Activated CD8-positive, alpha-beta T cell treated with anti-CD3 and anti-CD28 coated beads for 36 hours (primary cell): ENCODE measurements at regions not wholly inside any gene's neighbourhood (a gene's known extent, or its start where the extent isn't known, plus 50 kb on each side); places are given as distances from the start of the nearest gene placed in this dataset.

Experiments used
- ATAC-seq: fragments of 200-7000 bp; cut with Tn5 transposase; one replicate; pipeline ENCODE4 v1.10.0; 2021; ENCODE audit warnings: mild to moderate bottlenecking, moderate library complexity
- CTCF ChIA-PET: fragments of 350-600 bp; sonication (Branson Sonifier 250); formaldehyde crosslinking; loops from one replicate; lab custom pipeline; 2021; ENCODE audit warnings: antibody characterized with exemption; lab: Charles Lee
- POLR2A ChIA-PET: fragments of 350-600 bp; sonication (Branson Sonifier 250); formaldehyde crosslinking; loops from one replicate; lab custom pipeline; 2021; ENCODE audit warnings: antibody characterized with exemption; lab: Charles Lee
- DNase-seq: peaks from one replicate; pipeline ENCODE4 v3.0.0-alpha.2; 2020
- H3K27ac Mint-ChIP-seq: one replicate; pipeline ENCODE4 v1.8.0; 2021; ENCODE audit warnings: mild to moderate bottlenecking, mixed read lengths
- H3K27me3 Mint-ChIP-seq: one replicate; pipeline ENCODE4 v1.8.0; 2021; ENCODE audit warnings: mixed read lengths
- H3K36me3 Mint-ChIP-seq: one replicate; pipeline ENCODE4 v1.8.0; 2021; ENCODE audit warnings: low read depth, mixed read lengths
- H3K4me1 Mint-ChIP-seq: one replicate; pipeline ENCODE4 v1.8.0; 2021; ENCODE audit warnings: low read depth, mixed read lengths
- H3K4me3 Mint-ChIP-seq: one replicate; pipeline ENCODE4 v1.8.0; 2021; ENCODE audit warnings: mild to moderate bottlenecking, moderate library complexity, mixed read lengths
- H3K9me3 Mint-ChIP-seq: one replicate; pipeline ENCODE4 v1.8.0; 2021; ENCODE audit warnings: mixed read lengths
- CTCF ChIP-seq: fragments of 200-600 bp; IDR thresholded peaks from one replicate; pipeline ENCODE4 v1.8.0; 2022; ENCODE audit warnings: antibody characterized with exemption, mild to moderate bottlenecking
- intact Hi-C: fragments of 100-400 bp; cut with micrococcal nuclease; formaldehyde crosslinking; loops from one replicate; pipeline ENCODE4 v1.10.0; 2022

GRCh38 chr1:213927846-213928245, 59.9 kb upstream of the PROX1 start:
- H3K4me1 Mint-ChIP-seq, result no peaks in the 10 kb centered on the region
- ATAC-seq (no peak), DNase-seq (no peak)
- intact Hi-C loops, result no loop called here
- peaks cover 4% of the 10 kb centered on the region for H3K9me3 Mint-ChIP-seq
- ChIA-PET POLR2A (no interaction called here), CTCF (no interaction called here)
- no peak overlapping the region for H3K27ac Mint-ChIP-seq
- no peak for TF ChIP-seq CTCF
- H3K36me3 Mint-ChIP-seq, result no peaks in the 10 kb centered on the region
- no peaks in the 10 kb centered on the region for H3K27me3 Mint-ChIP-seq
- H3K4me3 Mint-ChIP-seq, result no peak overlapping the region

- intact Hi-C loops, result no loop called here
- H3K9me3 Mint-ChIP-seq, result peaks cover 2% of the 10 kb centered on the region
- no peaks in the 10 kb centered on the region for H3K27me3 Mint-ChIP-seq
- no peak for DNase-seq
- no peak for TF ChIP-seq CTCF
- H3K4me3 Mint-ChIP-seq, result no peak overlapping the region
- no peaks in the 10 kb centered on the region for H3K36me3 Mint-ChIP-seq
- no peaks in the 10 kb centered on the region for H3K4me1 Mint-ChIP-seq
- H3K27ac Mint-ChIP-seq, result no peak overlapping the region
- ChIA-PET POLR2A (no interaction called here), CTCF (no interaction called here)
- ATAC-seq, result no peak
Observed at GRCh38 chr1:213929398-213929797, 58.4 kb upstream of the PROX1 start.

- Mint-ChIP-seq H3K4me1 (no peaks in the 10 kb centered on the region), H3K27me3 (no peaks in the 10 kb centered on the region), H3K27ac (no peak overlapping the region), H3K4me3 (no peak overlapping the region), H3K9me3 (peaks cover 2% of the 10 kb centered on the region), H3K36me3 (no peaks in the 10 kb centered on the region)
- DNase-seq (no peak), ATAC-seq (no peak)
- CTCF ChIA-PET, result no interaction called here
- no peak for TF ChIP-seq CTCF
- POLR2A ChIA-PET, result no interaction called here
- intact Hi-C loops, result no loop called here
Observed at GRCh38 chr1:213931836-213932235, 55.9 kb upstream of the PROX1 start.

GRCh38 chr1:213933336-213933735, 54.4 kb upstream of the PROX1 start:
- Mint-ChIP-seq H3K9me3 (peaks cover 3% of the 10 kb centered on the region), H3K27ac (no peak overlapping the region), H3K36me3 (no peaks in the 10 kb centered on the region)

GRCh38 chr1:213934649-213935048, 53.1 kb upstream of the PROX1 start:
- Mint-ChIP-seq H3K4me1 (no peaks in the 10 kb centered on the region), H3K9me3 (peaks cover 3% of the 10 kb centered on the region), H3K27me3 (no peaks in the 10 kb centered on the region), H3K36me3 (no peaks in the 10 kb centered on the region), H3K4me3 (no peak overlapping the region), H3K27ac (no peak overlapping the region)
- intact Hi-C loops, result no loop called here
- TF ChIP-seq CTCF, result no peak
- DNase-seq (no peak), ATAC-seq (no peak)
- ChIA-PET POLR2A (no interaction called here), CTCF (no interaction called here)

More at GRCh38 chr1:213933336-213933735, 54.4 kb upstream of the PROX1 start:
- Mint-ChIP-seq H3K4me3 (no peak overlapping the region), H3K27me3 (no peaks in the 10 kb centered on the region), H3K4me1 (no peaks in the 10 kb centered on the region)
- CTCF ChIA-PET, result no interaction called here
- TF ChIP-seq CTCF, result no peak
- no peak for DNase-seq
- no peak for ATAC-seq
- POLR2A ChIA-PET, result no interaction called here
- intact Hi-C loops, result no loop called here
